GM19452 (cell line): ENCODE measurements at regions not wholly inside any gene's neighbourhood (a gene's known extent, or its start where the extent isn't known, plus 50 kb on each side); places are given as distances from the start of the nearest gene placed in this dataset.

Experiments used
- ATAC-seq: cut with Tn5 transposase; IDR thresholded peaks from one replicate; pipeline ENCODE4 v1.9.1; 2021; ENCODE audit not compliant: unreplicated experiment

GRCh38 chr13:55403887-55404487 is 1736.7 kb upstream of the PRR20A start:
- no peak for ATAC-seq

DNA sequence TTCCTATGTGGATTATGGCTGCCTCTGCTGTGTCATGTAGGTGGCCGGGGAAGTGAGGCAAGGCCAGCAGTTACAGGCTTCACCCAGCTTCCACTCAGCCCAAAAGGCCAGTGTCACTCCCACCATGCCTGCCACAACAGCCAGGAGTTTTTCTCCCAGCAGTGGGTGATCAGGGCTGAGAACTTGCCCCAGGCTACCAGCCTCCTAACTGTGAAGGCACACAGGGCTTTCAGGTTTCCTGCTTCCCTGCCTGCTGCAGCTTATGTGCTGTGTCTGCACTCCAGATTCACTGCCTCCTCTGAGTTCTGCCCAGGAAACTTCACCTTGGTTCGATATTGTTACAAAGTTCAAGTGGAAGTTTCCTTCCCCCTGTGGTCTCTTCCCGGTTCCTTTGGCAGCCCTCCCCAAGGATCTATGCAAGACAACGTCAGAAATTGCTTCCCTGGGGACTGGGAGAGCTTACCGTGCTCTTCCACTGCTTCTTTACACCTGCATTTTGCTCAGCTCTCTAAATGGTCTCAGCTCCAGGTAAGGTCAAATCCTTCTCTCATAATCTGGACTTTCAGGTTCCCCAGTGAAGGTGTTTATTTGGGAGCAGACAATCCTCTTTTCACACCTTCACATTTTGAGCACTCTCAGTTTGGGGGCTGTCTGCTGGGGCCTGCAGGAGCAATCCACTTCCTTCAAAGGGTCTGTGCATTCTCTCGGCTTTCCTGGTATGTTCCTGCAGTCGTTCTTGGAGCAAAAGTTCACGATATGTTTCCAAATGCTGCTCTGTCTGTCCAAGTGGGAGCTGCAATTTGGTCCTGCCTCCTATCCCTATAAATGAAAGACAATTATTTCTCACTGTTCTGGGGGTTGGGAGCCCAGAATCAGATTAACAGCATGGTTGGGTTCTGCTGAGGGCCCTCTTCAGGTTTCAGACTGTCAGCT is 1730.1 kb upstream of the PRR20A start:
- ATAC-seq, result no peak

DNA sequence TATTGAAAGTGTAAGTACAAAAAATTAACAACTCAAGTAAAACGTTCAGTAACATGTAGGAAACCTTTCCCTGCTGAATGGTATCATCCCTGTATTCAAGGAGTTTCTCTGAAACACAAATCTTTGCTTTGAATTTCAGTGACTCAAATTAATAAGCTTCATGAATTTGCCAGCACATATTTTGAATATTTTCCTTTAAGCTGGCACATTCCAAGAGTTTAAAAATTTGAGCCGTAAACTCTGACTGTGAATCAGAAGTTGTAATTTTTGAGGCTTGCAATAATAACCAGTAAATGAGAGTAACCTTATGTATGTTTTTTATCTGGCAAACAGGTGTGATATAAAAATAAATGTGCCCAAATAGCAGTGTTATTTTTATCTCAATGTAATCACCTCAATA is 1722.6 kb upstream of the PRR20A start:
- ATAC-seq, result no peak

DNA sequence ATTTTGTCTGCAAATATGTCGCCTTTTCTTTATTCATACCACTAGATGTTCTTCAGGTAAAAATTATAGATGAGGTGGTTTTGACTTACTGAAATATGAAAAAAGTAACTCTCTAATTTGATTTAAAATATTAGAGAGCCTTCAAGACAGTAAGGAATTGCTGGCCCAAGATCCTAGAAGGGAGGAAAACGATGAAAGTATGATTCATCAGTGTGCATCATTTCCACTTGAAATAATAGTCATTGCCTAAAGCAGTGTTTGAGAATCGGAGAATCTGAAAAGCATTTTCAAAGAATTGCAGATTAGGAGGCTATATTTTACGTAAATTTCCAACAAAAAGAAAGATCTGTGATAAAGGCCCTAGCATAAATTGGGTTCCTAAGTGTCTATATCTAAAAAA is 1707.9 kb upstream of the PRR20A start:
- no peak for ATAC-seq

DNA sequence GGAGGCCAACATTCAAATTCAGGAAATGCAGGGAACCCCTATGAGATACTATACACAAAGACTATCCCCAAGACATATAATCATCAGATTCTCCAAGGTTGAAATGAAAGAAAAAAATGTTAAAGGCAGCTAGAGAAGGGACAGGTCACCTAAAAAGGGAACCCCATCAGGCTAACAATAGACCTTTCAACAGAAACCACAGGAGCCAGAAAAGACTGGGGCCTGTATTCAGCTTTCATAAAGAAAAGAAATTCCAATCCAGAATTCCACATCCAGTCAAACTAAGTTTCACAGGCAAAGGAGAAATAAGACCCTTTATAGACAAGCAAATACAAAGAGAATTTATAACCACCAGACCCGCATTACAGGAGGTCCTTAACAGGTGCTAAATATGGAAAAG is 1703.6 kb upstream of the PRR20A start:
- ATAC-seq, result no peak

GRCh38 chr13:55439450-55439849 is 1701.3 kb upstream of the PRR20A start:
- ATAC-seq, result no peak

DNA sequence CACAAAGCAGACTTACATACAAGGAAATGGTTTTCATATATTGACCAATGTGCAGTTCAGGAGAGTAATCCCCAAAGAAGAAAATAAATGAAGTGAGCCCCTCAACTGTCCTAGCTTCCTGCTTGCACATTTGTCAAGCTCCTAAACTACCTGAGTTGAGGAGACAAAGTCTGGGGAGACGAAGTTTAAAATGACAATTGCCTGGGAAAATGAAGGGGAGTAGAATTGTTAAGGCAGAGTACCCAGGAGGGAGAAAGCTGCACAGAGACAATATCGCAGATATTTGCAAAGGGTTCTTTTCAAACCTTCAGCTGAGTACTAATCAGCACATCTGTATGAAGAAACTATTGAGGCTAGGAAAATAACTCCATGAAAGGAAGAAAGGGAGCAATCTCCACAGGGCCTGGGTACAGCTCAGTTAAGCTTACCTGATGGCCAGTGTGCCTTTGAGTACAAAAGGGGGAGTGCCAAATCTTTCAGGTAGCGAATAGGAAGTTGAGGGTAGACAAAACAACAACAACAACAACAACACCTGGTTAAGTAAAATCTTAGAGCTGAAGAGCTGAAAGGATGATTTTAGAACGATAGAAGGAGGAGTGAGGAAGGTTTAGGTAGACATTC is 1700.1 kb upstream of the PRR20A start:
- no peak for ATAC-seq

GRCh38 chr13:55464222-55464621 is 1676.5 kb upstream of the PRR20A start:
- no peak for ATAC-seq

- no peak for ATAC-seq
Measured at GRCh38 chr13:55467476-55467875, 1673.2 kb upstream of the PRR20A start.

DNA sequence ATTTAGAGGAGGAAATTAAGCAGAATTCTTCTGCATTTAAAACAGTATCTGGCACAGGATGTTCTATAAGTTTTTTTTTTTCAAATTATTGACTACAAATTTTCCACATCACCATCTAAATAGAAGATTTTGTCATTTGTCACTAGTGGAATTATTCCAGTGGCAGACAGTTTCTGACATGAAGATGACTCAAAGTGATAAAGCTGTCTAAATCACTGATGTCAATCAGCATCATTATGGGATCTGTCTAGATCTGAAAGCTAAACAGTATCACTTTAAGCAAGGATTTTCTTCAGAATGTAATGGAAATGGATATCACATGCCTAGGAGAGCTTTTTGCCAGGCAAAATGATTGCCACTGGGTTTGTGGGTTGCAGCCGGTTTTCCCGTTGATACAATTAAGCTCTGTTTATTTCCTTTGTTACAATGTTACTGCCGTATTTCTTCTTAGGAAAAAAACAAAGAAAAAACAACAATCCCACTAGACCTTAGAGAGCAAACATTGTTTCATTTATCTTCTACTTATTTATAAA is 1657.0 kb upstream of the PRR20A start:
- no peak for ATAC-seq

DNA sequence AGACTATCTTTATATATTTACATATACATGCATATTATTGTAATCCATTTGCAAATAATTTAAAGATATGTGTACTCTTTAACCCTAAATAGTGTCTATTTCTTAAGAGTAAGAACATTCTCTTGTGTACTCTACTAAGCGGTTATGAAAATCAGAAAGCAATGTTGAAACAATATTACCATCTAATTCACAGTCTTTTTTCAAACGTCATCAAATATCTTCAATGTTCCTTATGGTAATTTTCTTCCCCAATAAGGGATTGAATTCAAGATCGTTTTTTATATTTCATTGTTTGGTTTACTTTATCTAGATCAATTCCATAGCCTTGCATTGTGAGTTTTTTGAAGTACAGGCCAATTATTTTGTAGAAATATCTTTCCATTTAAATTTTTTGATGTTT is 1647.4 kb upstream of the PRR20A start:
- ATAC-seq, result no peak

DNA sequence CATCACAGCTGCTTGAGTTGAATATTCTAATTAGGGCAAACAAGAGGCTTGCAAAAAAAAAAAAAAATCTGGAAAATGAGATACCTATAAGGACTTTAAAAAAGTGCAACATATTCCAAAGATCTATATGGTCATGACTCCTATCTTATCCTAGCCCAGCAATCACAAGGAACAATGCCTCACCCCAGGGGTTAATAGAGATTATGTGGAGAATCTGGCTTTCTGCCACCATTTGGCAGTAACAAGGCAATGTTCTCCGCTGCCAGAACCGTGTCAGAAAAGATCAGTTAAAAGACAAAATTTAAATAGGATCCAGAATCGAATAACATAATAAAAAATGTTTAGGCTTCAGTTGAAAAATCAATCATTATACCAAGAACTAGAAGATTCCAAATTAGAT is 1643.2 kb upstream of the PRR20A start:
- ATAC-seq, result no peak

GRCh38 chr13:55500694-55501093 is 1640.0 kb upstream of the PRR20A start:
- no peak for ATAC-seq

DNA sequence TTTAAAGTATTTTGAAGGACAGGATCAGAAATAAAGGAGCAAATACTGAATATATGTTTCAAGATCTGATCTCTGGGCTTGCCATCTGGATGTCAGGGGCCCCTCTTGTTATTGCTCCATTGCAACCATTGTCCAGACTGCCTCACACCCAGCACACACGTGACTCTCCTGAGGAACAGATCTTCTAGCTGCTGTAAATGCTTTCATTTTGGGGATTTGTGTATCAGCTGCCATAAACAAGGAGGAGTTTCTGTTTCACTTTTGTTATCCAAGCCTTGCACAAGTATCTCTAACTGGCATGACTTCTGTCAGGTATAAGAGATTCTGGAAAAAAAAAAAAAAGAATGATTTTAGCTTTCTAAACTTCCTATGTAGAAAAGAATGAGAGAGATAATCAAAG is 1624.1 kb upstream of the PRR20A start:
- no peak for ATAC-seq

- no peak for ATAC-seq
Measured at GRCh38 chr13:55517312-55517711, 1623.4 kb upstream of the PRR20A start.

DNA sequence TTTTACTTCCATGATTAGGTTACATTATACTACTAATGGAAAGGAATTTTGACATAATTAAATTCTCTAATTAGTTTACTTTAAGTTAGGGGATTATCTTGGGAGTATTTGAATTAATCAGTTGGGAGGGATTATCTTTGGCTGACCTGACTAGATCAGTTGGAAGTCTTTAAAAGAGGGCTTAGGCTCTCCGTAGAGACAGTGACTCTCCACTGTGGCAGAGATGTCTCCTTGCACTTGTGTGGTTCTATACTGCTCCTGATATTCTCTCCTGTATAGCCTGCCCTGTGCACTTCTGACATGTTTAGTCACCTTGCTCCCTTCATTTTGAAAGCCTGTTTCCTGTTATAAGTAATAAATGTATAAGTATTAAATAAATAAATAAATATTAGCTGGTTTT is 1612.3 kb upstream of the PRR20A start:
- no peak for ATAC-seq

DNA sequence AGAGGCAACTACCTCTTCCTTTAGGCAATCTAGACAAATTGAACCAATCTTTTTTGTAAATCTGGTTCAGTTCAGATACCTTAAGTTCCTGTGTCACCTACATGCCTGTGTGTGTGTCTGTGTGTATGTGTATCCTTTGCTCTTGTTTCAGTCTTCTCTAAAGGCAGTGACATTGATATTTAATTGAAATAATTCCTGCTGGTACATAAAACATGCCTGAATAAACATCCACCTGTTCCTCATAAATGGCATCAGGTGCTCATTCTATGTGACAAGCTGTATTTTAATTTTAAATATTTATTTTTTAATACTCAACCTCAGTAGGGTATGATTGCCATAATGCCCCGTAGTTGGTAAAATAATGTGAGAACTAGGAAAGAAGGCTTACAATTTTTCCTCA is 1606.4 kb upstream of the PRR20A start:
- no peak for ATAC-seq

DNA sequence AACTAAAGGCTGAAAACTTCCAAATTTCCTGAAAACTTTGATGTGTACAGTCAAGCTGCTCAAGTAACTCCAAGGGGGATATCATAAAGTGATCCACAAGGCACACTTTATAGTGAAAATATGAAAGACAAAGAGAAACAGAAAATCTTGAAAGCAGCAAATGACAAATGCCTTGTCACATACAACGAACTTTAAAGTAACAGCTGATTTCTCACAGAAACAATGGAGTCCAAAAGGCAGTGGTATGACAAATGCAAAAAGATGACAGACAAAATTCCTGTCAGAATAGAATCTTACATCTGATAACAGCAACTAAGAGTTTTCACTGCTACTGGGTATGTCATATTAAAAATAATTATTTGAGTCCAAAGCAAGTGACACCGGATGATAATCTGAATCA is 1602.3 kb upstream of the PRR20A start:
- ATAC-seq, result no peak

GRCh38 chr13:55543053-55543452 is 1597.7 kb upstream of the PRR20A start:
- no peak for ATAC-seq

- no peak for ATAC-seq
Measured at GRCh38 chr13:55550624-55551023, 1590.1 kb upstream of the PRR20A start.

DNA sequence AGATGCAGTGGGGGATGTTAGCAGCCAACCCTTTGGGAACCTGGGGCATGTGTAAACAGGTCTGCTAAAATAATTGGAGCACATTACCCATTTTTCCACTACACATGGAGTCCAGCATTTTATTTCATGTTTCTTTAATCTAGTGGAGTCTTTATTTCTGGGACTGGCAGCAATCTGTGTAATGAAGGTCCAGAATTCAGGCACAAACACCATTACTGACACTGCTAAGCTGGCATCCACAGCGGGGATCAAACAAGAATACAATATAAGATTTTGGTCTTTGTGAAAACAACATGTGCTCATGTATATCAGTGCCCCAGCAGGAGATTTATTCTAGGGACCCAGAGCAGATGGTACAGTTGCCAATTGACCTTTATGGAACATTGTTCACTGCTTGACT is 1587.0 kb upstream of the PRR20A start:
- ATAC-seq, result no peak

DNA sequence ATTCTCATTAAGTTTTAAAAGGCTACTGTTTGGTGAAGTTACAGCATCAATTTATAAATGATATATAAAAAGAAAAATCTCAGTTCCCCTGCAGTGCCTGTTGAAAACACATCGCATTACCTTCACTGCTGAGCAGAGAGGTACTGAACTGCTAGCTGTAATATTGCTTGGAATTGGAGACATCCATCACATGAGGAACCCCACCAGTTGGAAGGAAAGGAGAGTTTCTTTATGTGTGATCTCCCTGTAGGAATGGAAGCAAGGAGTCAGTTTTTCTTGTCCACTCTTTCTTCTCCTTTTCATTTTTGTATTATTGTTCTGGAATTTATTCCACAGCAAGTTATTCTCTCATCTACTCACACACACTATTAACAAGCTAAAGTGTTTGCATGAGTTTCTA is 1586.0 kb upstream of the PRR20A start:
- no peak for ATAC-seq
